HCT116 (cell line): ENCODE measurements at regions not wholly inside any gene's neighbourhood (a gene's known extent, or its start where the extent isn't known, plus 50 kb on each side); places are given as distances from the start of the nearest gene placed in this dataset.

Experiments used
- ATF3 ChIP-seq: IDR thresholded peaks from 2 replicates; pipeline ENCODE4 v1.6.1; 2012
- CBX3 ChIP-seq: IDR thresholded peaks from 2 replicates; pipeline ENCODE4 v1.6.1; 2012; ENCODE audit warnings: low read depth
- CTCF ChIP-seq, 3 experiments: fragments of 200-600 bp in 1 of 3; sonication (generic) in 1 of 3; IDR thresholded peaks in 2 of 3; conservative IDR thresholded peaks in 1 of 3; 2 replicates each; pipeline ENCODE4 v1.5.1; 2012 to 2017; ENCODE audit warnings: low read depth in 2 of 3, low read length in 2 of 3, antibody characterized with exemption in 1 of 3, borderline replicate concordance in 1 of 3, control low read depth in 1 of 3, mild to moderate bottlenecking in 1 of 3, mixed read lengths in 1 of 3, mixed run types in 1 of 3, moderate library complexity in 1 of 3; ENCODE audit not compliant: insufficient read depth in 1 of 3
- EZH2 ChIP-seq: fragments of 200-600 bp; sonication (generic); IDR thresholded peaks from 2 replicates; pipeline ENCODE4 v1.6.1; 2017; ENCODE audit warnings: antibody characterized with exemption, mixed run types
- FOSL1 ChIP-seq: IDR thresholded peaks from 2 replicates; pipeline ENCODE4 v1.6.1; 2012; ENCODE audit warnings: low read depth
- MAX ChIP-seq: IDR thresholded peaks from 2 replicates; pipeline ENCODE4 v1.6.1; 2012
- POLR2A ChIP-seq: IDR thresholded peaks from 2 replicates; pipeline ENCODE4 v1.7.0; 2011; ENCODE audit warnings: borderline replicate concordance; ENCODE audit not compliant: insufficient read depth, insufficient read length; ENCODE audit errors: extremely low read depth
- POLR2AphosphoS5 ChIP-seq: IDR thresholded peaks from 2 replicates; pipeline ENCODE4 v1.6.1; 2011; ENCODE audit warnings: mild to moderate bottlenecking, low read depth, low read length, moderate library complexity
- RAD21 ChIP-seq: IDR thresholded peaks from 2 replicates; pipeline ENCODE4 v1.6.1; 2012; ENCODE audit warnings: low read depth, mild to moderate bottlenecking
- SRF ChIP-seq: IDR thresholded peaks from 2 replicates; pipeline ENCODE4 v1.6.1; 2012; ENCODE audit warnings: low read depth

- TF ChIP-seq ATF3, result no peak
- no peak for TF ChIP-seq FOSL1
- no peak for TF ChIP-seq POLR2A
- TF ChIP-seq MAX, result no peak
- no peak for TF ChIP-seq RAD21
- TF ChIP-seq POLR2AphosphoS5, result no peak
- TF ChIP-seq CTCF (IDR thresholded peaks at IDR 0.05 in 2 of 3, conservative IDR thresholded peaks at IDR 0.05 in 1 of 3; ENCODE audit: borderline replicate concordance in 1 of 3, insufficient read depth in 1 of 3, low read depth in 2 of 3, low read length in 2 of 3), result no peak
- TF ChIP-seq EZH2, result no peak
- TF ChIP-seq CBX3, result no peak
- TF ChIP-seq SRF, result no peak
Measured at GRCh38 chr7:113172726-113173125, 54.4 kb upstream of the SMIM30 start.
